CD4-positive, alpha-beta memory T cell (primary cell): ENCODE measurements at regions not wholly inside any gene's neighbourhood (a gene's known extent, or its start where the extent isn't known, plus 50 kb on each side); places are given as distances from the start of the nearest gene placed in this dataset.
"Not testable (repeated sequence)": the region's sequence is repeated elsewhere in the genome, so short reads cannot be mapped to it uniquely, and the experiment has no call there.

ENCODE experiments used
- CTCF ChIA-PET: fragments of 350-600 bp; sonication (Branson Sonifier 250); formaldehyde crosslinking; loops from one replicate; lab custom pipeline; 2021; ENCODE audit warnings: inconsistent platforms; ENCODE audit not compliant: partially characterized antibody; lab: Charles Lee
- POLR2A ChIA-PET: fragments of 350-600 bp; sonication (Branson Sonifier 250); formaldehyde crosslinking; loops from one replicate; lab custom pipeline; 2021; ENCODE audit not compliant: partially characterized antibody; lab: Charles Lee
- DNase-seq, 5 donors: peaks; one replicate each; pipeline versions ENCODE4 v3.0.0 to v3.0.0-alpha.2; 2020 to 2022; ENCODE audit warnings: mixed read lengths in 1 of 5
- H3K27ac ChIP-seq: one replicate; pipeline ENCODE4 v1.7.0; 2013; ENCODE audit warnings: low read depth, low read length
- H3K27me3 ChIP-seq: 2 replicates; pipeline ENCODE4 v1.7.0; 2013; ENCODE audit warnings: mild to moderate bottlenecking, low read length, moderate library complexity; ENCODE audit not compliant: insufficient read depth
- H3K36me3 ChIP-seq: 2 replicates; pipeline ENCODE4 v1.7.0; 2013; ENCODE audit warnings: mild to moderate bottlenecking, low read length, moderate library complexity; ENCODE audit not compliant: insufficient read depth
- H3K4me1 ChIP-seq: 2 replicates; pipeline ENCODE4 v1.7.0; 2013; ENCODE audit warnings: mild to moderate bottlenecking, low read length, moderate library complexity; ENCODE audit not compliant: insufficient read depth
- H3K4me3 ChIP-seq, 2 donors: one replicate each; pipeline ENCODE4 v1.7.0; 2013; ENCODE audit warnings: low read length in 2 of 2, mild to moderate bottlenecking in 1 of 2
- H3K9me3 ChIP-seq, 2 donors: one replicate each; pipeline ENCODE4 v1.7.0; 2013; ENCODE audit warnings: low read length in 2 of 2, control low read depth in 1 of 2; ENCODE audit not compliant: control insufficient read depth in 1 of 2
- H3K27ac Mint-ChIP-seq, 7 donors: one replicate each; pipeline ENCODE4 v1.8.0; 2020 to 2021; ENCODE audit warnings: mixed read lengths in 7 of 7, mild to moderate bottlenecking in 6 of 7, inconsistent platforms in 3 of 7, moderate library complexity in 3 of 7
- H3K27me3 Mint-ChIP-seq, 2 donors: one replicate each; pipeline ENCODE4 v1.8.0; 2020 to 2021; ENCODE audit warnings: mixed read lengths in 2 of 2
- H3K36me3 Mint-ChIP-seq, 2 donors: one replicate each; pipeline ENCODE4 v1.8.0; 2020 to 2021; ENCODE audit warnings: mixed read lengths in 2 of 2, inconsistent platforms in 1 of 2, mild to moderate bottlenecking in 1 of 2
- H3K4me1 Mint-ChIP-seq, 4 donors: one replicate each; pipeline ENCODE4 v1.8.0; 2020 to 2021; ENCODE audit warnings: mixed read lengths in 4 of 4, mild to moderate bottlenecking in 1 of 4
- H3K4me3 Mint-ChIP-seq, 8 donors: one replicate each; pipeline ENCODE4 v1.8.0; 2020 to 2021; ENCODE audit warnings: mixed read lengths in 8 of 8, mild to moderate bottlenecking in 7 of 8, moderate library complexity in 6 of 8, inconsistent platforms in 3 of 8
- H3K9me3 Mint-ChIP-seq, 8 donors: one replicate each; pipeline ENCODE4 v1.8.0; 2020 to 2021; ENCODE audit warnings: mixed read lengths in 8 of 8, mild to moderate bottlenecking in 5 of 8, inconsistent platforms in 3 of 8, moderate library complexity in 1 of 8
- intact Hi-C: fragments of 100-400 bp; cut with micrococcal nuclease; formaldehyde crosslinking; loops from one replicate; pipeline ENCODE4 v1.15.1; 2023

- Mint-ChIP-seq H3K4me3 (no peak overlapping the region), H3K36me3 (no peaks in the 10 kb centered on the region), H3K9me3 (no peaks in the 10 kb centered on the region), H3K27ac (no peak overlapping the region), H3K27me3 (peaks cover 0 to 8% of the 10 kb centered on the region in 2 donors), H3K4me1 (no peaks in the 10 kb centered on the region)
- no peak for DNase-seq
- H3K9me3 ChIP-seq: no peaks in the 10 kb centered on the region
- H3K36me3 ChIP-seq: no peaks in the 10 kb centered on the region
- H3K27ac ChIP-seq: no peak overlapping the region
- no peaks in the 10 kb centered on the region for H3K4me1 ChIP-seq
- H3K4me3 ChIP-seq: no peak overlapping the region
- intact Hi-C loops: no loop called here
- no peaks in the 10 kb centered on the region for H3K27me3 ChIP-seq
- POLR2A ChIA-PET: no interaction called here
- CTCF ChIA-PET: no interaction called here
Observed at GRCh38 chr3:139136469-139137202, 91.9 kb upstream of the PRR23C start.

GRCh38 chr3:139140553-139140952 lies 95.9 kb upstream of the PRR23C start:
- no peak for DNase-seq
- Mint-ChIP-seq H3K4me1 (no peaks in the 10 kb centered on the region), H3K36me3 (no peaks in the 10 kb centered on the region), H3K27ac (no peak overlapping the region), H3K27me3 (peaks cover 0 to 8% of the 10 kb centered on the region in 2 donors), H3K4me3 (no peak overlapping the region), H3K9me3 (peaks cover 0 to 2% (median 0%) of the 10 kb centered on the region in 8 donors)
- no peaks in the 10 kb centered on the region for H3K36me3 ChIP-seq
- POLR2A ChIA-PET: no interaction called here
- H3K4me3 ChIP-seq: no peak overlapping the region
- H3K4me1 ChIP-seq: no peaks in the 10 kb centered on the region
- intact Hi-C loops: no loop called here
- H3K27me3 ChIP-seq: no peaks in the 10 kb centered on the region
- H3K9me3 ChIP-seq: no peaks in the 10 kb centered on the region
- no peak overlapping the region for H3K27ac ChIP-seq
- CTCF ChIA-PET: no interaction called here

GRCh38 chr3:139145980-139146379 lies 101.3 kb upstream of the PRR23C start:
- H3K4me1 Mint-ChIP-seq, H3K4me3 ChIP-seq: not testable (repeated sequence)

GRCh38 chr3:139151530-139151929 lies 106.8 kb upstream of the PRR23C start:
- Mint-ChIP-seq H3K27me3 (peaks cover 4 to 5% of the 10 kb centered on the region in 2 donors), H3K27ac (no peak overlapping the region), H3K4me3 (no peak overlapping the region), H3K9me3 (peaks cover 0 to 8% (median 1%) of the 10 kb centered on the region in 8 donors), H3K36me3 (no peaks in the 10 kb centered on the region), H3K4me1 (no peaks in the 10 kb centered on the region)
- Histone ChIP-seq H3K4me3 (no peak overlapping the region), H3K4me1 (no peaks in the 10 kb centered on the region), H3K36me3 (no peaks in the 10 kb centered on the region), H3K9me3 (no peaks in the 10 kb centered on the region), H3K27ac (no peak overlapping the region), H3K27me3 (no peaks in the 10 kb centered on the region)
- intact Hi-C loops: no loop called here
- no peak for DNase-seq
- CTCF ChIA-PET: no interaction called here
- POLR2A ChIA-PET: no interaction called here

More at GRCh38 chr3:139145980-139146379, 101.3 kb upstream of the PRR23C start:
- H3K36me3 Mint-ChIP-seq, H3K36me3 ChIP-seq, POLR2A ChIA-PET, DNase-seq, H3K27me3 ChIP-seq, CTCF ChIA-PET, H3K9me3 Mint-ChIP-seq, H3K4me3 Mint-ChIP-seq, intact Hi-C loops, H3K27ac Mint-ChIP-seq, H3K27me3 Mint-ChIP-seq, H3K27ac ChIP-seq, H3K9me3 ChIP-seq, H3K4me1 ChIP-seq: not testable (repeated sequence)

- POLR2A ChIA-PET: not testable (repeated sequence)
Observed at GRCh38 chr3:139153434-139153833, 108.7 kb upstream of the PRR23C start.

GRCh38 chr3:139157161-139157932 lies 112.7 kb upstream of the PRR23C start:
- H3K4me3 Mint-ChIP-seq: no peak overlapping the region
- peaks cover 0 to 2% of the 10 kb centered on the region in 2 donors for H3K27me3 Mint-ChIP-seq
- H3K9me3 Mint-ChIP-seq: peaks cover 0 to 3% (median 0%) of the 10 kb centered on the region in 8 donors
- ChIA-PET CTCF (no interaction called here), POLR2A (no interaction called here)
- intact Hi-C loops: no loop called here
- Histone ChIP-seq H3K4me3 (no peak overlapping the region), H3K4me1 (no peaks in the 10 kb centered on the region), H3K9me3 (no peaks in the 10 kb centered on the region), H3K36me3 (no peaks in the 10 kb centered on the region), H3K27me3 (no peaks in the 10 kb centered on the region), H3K27ac (no peak overlapping the region)
- H3K27ac Mint-ChIP-seq: no peak overlapping the region
- H3K36me3 Mint-ChIP-seq: no peaks in the 10 kb centered on the region
- DNase-seq: no peak
- H3K4me1 Mint-ChIP-seq: no peaks in the 10 kb centered on the region

More at GRCh38 chr3:139153434-139153833, 108.7 kb upstream of the PRR23C start:
- H3K27me3 Mint-ChIP-seq, CTCF ChIA-PET, H3K27me3 ChIP-seq, H3K4me1 Mint-ChIP-seq, H3K36me3 Mint-ChIP-seq, intact Hi-C loops, H3K27ac Mint-ChIP-seq, H3K4me1 ChIP-seq, H3K9me3 ChIP-seq, H3K36me3 ChIP-seq, H3K4me3 Mint-ChIP-seq, H3K9me3 Mint-ChIP-seq, H3K4me3 ChIP-seq, H3K27ac ChIP-seq, DNase-seq: not testable (repeated sequence)

GRCh38 chr3:139159356-139159755 lies 114.7 kb upstream of the PRR23C start:
- no peak overlapping the region for H3K4me3 ChIP-seq
- CTCF ChIA-PET: no interaction called here
- Mint-ChIP-seq H3K27me3 (peaks cover 0 to 2% of the 10 kb centered on the region in 2 donors), H3K36me3 (no peaks in the 10 kb centered on the region), H3K9me3 (peaks cover 0 to 3% (median 0%) of the 10 kb centered on the region in 8 donors), H3K4me1 (no peaks in the 10 kb centered on the region), H3K27ac (no peak overlapping the region), H3K4me3 (no peak overlapping the region)
- no peaks in the 10 kb centered on the region for H3K36me3 ChIP-seq
- no peaks in the 10 kb centered on the region for H3K9me3 ChIP-seq
- no peak overlapping the region for H3K27ac ChIP-seq
- POLR2A ChIA-PET: no interaction called here
- no peak for DNase-seq
- no peaks in the 10 kb centered on the region for H3K4me1 ChIP-seq
- intact Hi-C loops: no loop called here
- H3K27me3 ChIP-seq: no peaks in the 10 kb centered on the region
